ENCODE measurements at regions not wholly inside any gene's neighbourhood (a gene's known extent, or its start where the extent isn't known, plus 50 kb on each side); places are given as distances from the start of the nearest gene placed in this dataset.

DNA sequence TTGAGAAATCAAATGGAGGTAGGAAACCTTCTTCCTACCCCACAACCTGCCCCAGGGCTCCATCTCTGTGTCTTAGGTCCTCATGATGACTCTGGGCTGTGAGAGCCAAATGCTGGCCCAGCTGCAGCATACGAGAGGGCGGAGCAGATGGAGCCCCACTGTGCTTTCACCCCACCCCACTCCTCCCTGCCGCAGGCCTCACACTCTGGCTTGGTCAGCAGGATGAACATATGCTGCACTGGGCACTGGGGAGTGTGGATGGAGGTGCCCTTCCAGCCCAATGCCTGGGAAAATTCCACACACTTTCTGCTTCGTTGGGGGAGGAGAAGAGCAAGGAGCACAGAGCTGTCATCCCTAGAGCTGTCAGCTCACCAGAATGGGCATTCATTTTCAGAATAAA, 271.6 kb upstream of the CADM1 start:
- H3K27ac Mint-ChIP-seq = no peak overlapping the region
- H3K36me3 Mint-ChIP-seq (ENCODE audit: low read depth) = no peaks in the 10 kb centered on the region
- H3K4me3 Mint-ChIP-seq = no peak overlapping the region
- H3K4me1 Mint-ChIP-seq (ENCODE audit: low read depth) = no peaks in the 10 kb centered on the region
- peaks cover 4% of the 10 kb centered on the region for H3K27me3 Mint-ChIP-seq
- no peaks in the 10 kb centered on the region for H3K9me3 Mint-ChIP-seq

DNA sequence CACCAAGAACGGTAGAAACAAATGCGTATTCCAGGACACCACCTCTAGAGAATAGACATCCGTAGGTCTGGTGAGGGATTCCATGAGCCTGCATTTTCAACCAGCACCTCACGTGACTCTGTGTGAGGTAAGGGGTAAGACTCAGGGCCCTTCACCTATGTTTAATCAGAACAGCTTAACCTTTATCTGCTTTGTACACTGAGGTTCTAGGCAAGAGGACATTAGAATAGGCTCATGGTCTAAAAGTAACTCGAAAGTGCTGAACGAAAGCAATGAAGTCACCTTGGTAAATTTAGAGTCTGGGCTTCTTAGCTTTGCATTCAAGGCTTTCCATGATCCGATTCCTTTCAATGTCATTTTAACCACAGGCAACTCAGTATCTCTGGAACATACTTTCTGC, 270.5 kb upstream of the CADM1 start:
- H3K27me3 Mint-ChIP-seq = peaks cover 4% of the 10 kb centered on the region
- no peaks in the 10 kb centered on the region for H3K9me3 Mint-ChIP-seq
- no peak overlapping the region for H3K27ac Mint-ChIP-seq
- H3K36me3 Mint-ChIP-seq (ENCODE audit: low read depth) = no peaks in the 10 kb centered on the region
- H3K4me3 Mint-ChIP-seq = no peak overlapping the region
- H3K4me1 Mint-ChIP-seq (ENCODE audit: low read depth) = no peaks in the 10 kb centered on the region

DNA sequence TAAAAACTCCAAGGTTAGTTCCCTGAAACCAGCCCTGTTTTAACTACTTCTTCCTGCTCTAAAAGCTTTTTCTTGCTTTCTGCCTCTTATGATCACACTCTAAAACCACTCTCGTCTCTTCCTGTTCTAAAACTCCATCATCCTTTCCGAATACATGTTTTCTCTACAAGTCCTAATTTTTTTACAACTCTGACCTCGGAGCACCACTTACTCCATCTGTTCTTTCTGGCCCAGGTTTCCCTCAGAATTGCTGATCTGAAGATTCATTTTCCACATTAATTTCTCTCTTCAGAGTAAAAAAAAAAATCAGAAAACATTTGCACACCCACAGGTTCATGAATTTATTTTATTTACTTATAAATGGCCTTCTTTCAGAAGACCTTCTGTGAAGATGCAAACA, 265.7 kb upstream of the CADM1 start:
- Mint-ChIP-seq H3K36me3 (ENCODE audit: low read depth) (no peaks in the 10 kb centered on the region), H3K27me3 (peaks cover 4% of the 10 kb centered on the region), H3K4me1 (ENCODE audit: low read depth) (no peaks in the 10 kb centered on the region), H3K9me3 (no peaks in the 10 kb centered on the region), H3K27ac (no peak overlapping the region), H3K4me3 (no peak overlapping the region)

DNA sequence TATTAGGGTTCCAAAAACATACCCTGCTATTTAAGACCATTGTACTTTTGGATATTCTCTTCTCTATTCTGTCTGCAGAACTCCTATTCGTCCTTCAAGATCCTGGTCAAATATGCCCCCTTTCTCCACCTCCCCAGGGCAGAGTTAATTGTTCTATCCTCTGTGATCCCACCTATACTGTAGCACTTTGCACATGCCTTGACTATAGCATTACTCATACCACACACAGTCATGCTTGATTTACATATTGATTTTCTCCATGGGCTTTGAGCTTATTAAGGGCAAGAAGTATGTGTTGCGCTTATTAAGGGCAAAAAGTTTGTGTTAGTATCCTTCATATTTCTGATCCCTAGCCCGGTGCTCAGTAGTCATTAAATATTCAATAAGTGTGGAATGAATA, 263.7 kb upstream of the CADM1 start:
- H3K9me3 Mint-ChIP-seq = no peaks in the 10 kb centered on the region
- H3K27ac Mint-ChIP-seq = no peak overlapping the region
- no peaks in the 10 kb centered on the region for H3K4me1 Mint-ChIP-seq (ENCODE audit: low read depth)
- no peak overlapping the region for H3K4me3 Mint-ChIP-seq
- H3K36me3 Mint-ChIP-seq (ENCODE audit: low read depth) = no peaks in the 10 kb centered on the region
- no peaks in the 10 kb centered on the region for H3K27me3 Mint-ChIP-seq

DNA sequence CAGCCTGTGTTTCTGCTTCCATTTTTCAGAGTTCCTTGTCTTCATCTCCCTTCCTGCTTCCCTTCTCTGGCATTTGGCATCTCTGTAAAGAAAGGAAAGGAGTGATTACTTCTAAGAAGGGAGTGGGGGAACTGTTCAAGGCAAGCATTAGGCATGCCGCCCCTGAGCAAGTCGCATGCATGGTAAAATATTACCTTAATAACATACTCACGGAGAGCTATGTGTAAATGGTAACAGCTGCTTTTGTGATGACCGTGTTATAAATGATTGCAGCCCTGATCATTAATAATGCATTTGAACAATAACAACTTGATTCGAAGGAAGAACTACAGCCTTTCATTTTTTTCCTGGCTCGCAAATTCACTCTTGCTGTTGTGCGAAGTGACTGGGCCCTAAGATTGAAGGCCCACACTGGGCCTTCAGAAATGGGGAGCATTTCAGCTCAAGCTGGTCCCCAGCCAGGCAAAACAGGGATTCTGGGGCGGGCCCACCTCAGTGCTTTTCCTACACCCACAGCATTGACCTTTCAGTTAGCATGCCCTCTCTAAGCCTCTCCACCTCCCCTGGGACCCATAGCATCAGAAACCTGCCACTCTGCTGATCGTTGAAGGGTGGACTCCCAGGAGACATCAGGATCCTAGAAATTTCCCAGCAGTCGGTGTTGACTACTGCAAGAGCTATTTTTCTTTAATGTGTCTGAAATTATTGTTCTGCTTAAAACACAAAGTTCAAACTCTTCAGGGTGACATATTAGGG, 263.0 kb upstream of the CADM1 start:
- peaks cover 3% of the 10 kb centered on the region for H3K27me3 Mint-ChIP-seq
- H3K4me3 Mint-ChIP-seq = no peak overlapping the region
- no peaks in the 10 kb centered on the region for H3K4me1 Mint-ChIP-seq (ENCODE audit: low read depth)
- H3K9me3 Mint-ChIP-seq = no peaks in the 10 kb centered on the region
- no peaks in the 10 kb centered on the region for H3K36me3 Mint-ChIP-seq (ENCODE audit: low read depth)
- no peak overlapping the region for H3K27ac Mint-ChIP-seq

DNA sequence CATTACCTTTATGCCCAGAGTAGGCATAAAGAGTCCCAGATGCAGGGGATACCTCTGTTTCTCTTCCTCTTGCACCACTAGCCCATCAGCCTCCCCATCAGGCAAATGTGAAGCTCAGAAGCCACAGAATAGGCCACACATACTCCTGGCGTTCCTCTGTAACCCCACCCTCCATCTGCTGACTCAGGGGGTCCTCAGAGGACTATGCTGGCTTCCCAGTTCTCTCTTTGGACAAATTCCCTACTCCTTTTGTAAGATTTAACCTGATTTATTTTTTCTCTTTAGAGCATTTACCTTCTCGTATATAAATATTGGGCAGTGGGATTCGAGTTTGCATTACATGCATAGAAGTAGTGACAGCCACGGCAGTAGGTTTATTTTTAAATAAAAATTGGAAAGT, 262.3 kb upstream of the CADM1 start:
- no peaks in the 10 kb centered on the region for H3K36me3 Mint-ChIP-seq (ENCODE audit: low read depth)
- no peak overlapping the region for H3K27ac Mint-ChIP-seq
- H3K4me3 Mint-ChIP-seq = no peak overlapping the region
- no peaks in the 10 kb centered on the region for H3K4me1 Mint-ChIP-seq (ENCODE audit: low read depth)
- H3K27me3 Mint-ChIP-seq = peaks cover 9% of the 10 kb centered on the region
- H3K9me3 Mint-ChIP-seq = no peaks in the 10 kb centered on the region

DNA sequence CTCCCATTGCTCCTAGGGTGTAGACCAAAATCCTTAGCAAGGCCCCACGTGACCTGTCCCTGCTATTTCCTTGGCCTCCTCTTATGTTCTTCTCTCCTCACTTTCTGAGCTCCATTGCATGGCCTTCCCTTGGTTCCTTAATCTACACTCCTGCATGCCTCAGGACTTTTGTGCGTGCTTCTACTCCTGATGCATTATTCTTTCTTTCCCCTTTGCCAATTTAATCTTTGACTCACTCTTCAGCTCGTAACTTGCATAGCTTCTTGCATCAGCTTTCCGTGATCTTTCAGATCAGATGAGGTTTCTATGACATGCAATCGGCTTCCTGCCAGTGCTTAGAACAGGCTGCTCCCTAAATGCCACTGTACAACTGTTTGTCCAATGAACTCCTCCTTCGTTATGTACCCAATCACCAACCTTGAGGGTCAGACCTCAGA, 261.6 kb upstream of the CADM1 start:
- Mint-ChIP-seq H3K27ac (no peak overlapping the region), H3K4me1 (ENCODE audit: low read depth) (no peaks in the 10 kb centered on the region), H3K27me3 (peaks cover 10% of the 10 kb centered on the region), H3K36me3 (ENCODE audit: low read depth) (no peaks in the 10 kb centered on the region), H3K4me3 (no peak overlapping the region), H3K9me3 (no peaks in the 10 kb centered on the region)

DNA sequence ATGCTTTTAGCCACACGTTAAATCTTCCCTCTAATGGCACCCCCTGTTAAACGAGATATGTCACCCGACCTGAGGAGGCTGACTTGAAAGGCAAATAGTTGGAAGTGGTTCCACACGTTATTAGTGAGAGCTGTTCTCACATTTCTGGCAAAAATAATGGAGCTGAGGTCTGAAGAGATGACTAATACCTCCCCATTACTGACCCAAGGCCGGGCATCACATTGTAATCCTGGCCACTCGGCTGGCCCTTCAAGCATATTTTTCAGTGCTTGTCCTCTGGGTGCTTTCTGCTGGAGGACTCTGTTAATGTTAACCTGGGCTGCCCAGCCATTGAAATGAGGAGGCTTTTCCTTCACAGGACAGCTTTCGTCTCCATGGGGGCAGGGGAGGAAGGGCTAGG, 260.0 kb upstream of the CADM1 start:
- no peak overlapping the region for H3K27ac Mint-ChIP-seq
- no peaks in the 10 kb centered on the region for H3K4me1 Mint-ChIP-seq (ENCODE audit: low read depth)
- H3K27me3 Mint-ChIP-seq = peaks cover 15% of the 10 kb centered on the region
- H3K36me3 Mint-ChIP-seq (ENCODE audit: low read depth) = no peaks in the 10 kb centered on the region
- H3K4me3 Mint-ChIP-seq = no peak overlapping the region
- no peaks in the 10 kb centered on the region for H3K9me3 Mint-ChIP-seq

DNA sequence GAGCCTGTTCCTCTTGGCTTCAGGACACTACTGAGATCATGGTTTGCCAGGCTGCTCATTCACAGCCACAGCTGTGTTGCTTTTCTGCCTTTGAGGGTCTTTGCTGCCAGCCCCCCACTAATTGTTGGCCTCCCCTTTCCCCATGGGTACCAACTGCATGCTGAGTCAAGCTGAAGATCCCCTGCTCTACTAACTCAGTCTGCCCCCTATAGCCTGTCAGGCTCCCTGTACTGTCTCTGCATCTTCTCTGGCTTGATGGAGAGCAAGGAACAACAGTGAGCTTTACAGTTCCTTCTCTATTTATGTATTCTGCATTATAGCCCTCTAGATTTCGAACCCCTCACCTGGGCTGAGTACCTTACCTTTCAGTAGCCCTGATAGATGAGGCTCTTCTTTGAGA, 257.6 kb upstream of the CADM1 start:
- Mint-ChIP-seq H3K4me1 (ENCODE audit: low read depth) (no peaks in the 10 kb centered on the region), H3K4me3 (no peak overlapping the region), H3K27me3 (peaks cover 34% of the 10 kb centered on the region), H3K27ac (no peak overlapping the region), H3K36me3 (ENCODE audit: low read depth) (no peaks in the 10 kb centered on the region), H3K9me3 (no peaks in the 10 kb centered on the region)

DNA sequence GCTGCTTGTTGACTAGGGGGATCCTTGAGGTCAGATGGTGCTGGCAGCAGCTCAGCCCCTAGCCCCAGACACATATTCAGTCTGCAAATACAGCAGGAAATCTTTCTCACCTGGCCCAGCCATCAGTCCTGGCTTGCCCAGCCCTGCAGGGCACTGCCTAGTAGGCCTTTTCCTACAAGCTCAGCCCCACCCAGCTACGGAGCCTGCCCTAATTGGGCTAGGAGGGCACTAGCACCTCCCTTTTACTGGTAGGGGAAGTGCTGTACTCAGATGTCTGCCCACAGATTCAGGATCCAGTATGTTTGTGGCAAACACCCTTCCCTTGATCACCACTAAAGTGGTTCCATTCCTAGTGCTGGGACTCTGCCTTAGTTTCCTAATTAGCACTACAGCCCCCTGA, 257.1 kb upstream of the CADM1 start:
- H3K9me3 Mint-ChIP-seq = no peaks in the 10 kb centered on the region
- H3K4me1 Mint-ChIP-seq (ENCODE audit: low read depth) = no peaks in the 10 kb centered on the region
- H3K27me3 Mint-ChIP-seq = peaks cover 39% of the 10 kb centered on the region
- H3K4me3 Mint-ChIP-seq = no peak overlapping the region
- no peak overlapping the region for H3K27ac Mint-ChIP-seq
- no peaks in the 10 kb centered on the region for H3K36me3 Mint-ChIP-seq (ENCODE audit: low read depth)

DNA sequence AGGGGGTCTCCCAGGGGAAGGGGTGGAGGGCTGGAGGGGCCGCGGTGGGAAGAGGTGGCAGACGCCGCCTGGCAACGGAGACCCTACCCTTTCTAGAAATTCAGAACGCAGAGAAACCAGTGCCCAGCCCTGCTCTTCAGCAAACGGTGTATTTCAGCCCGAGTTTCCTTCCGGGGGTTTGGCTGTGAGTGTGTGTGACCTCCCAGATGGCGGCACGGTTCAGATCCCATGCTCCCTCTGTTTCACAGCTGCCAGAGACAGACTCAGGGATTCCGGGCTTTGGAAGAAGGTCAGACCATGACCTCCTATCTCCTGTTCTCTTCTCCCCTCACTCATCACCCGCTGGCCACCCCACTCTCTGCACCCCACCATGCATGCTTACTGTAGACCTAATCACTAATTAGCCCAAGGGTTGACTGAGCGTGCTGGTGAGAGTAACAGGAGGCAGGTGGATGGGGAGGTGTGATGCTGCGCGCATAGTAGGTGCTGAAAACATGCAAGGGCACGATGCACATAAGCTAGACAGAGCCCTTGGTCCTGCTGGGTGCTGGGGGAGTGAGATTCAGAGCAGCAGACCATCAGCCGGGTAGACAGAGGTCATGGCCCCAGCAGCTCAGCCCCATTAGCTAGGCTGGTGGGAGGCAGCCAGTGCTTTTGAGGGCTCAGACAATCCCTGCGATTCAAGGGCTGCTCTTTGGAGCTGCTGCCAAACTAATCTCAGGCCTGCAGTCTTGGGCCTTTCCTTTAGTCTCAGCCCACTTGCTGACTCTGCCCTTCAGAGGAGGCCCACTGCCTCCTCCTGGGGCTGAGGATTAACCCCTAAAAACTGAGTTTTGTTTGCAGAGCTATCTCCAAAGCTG, 256.5 kb upstream of the CADM1 start:
- H3K4me3 Mint-ChIP-seq = no peak overlapping the region
- H3K27me3 Mint-ChIP-seq = peaks cover 41% of the 10 kb centered on the region
- no peaks in the 10 kb centered on the region for H3K9me3 Mint-ChIP-seq
- no peaks in the 10 kb centered on the region for H3K4me1 Mint-ChIP-seq (ENCODE audit: low read depth)
- no peak overlapping the region for H3K27ac Mint-ChIP-seq
- no peaks in the 10 kb centered on the region for H3K36me3 Mint-ChIP-seq (ENCODE audit: low read depth)

DNA sequence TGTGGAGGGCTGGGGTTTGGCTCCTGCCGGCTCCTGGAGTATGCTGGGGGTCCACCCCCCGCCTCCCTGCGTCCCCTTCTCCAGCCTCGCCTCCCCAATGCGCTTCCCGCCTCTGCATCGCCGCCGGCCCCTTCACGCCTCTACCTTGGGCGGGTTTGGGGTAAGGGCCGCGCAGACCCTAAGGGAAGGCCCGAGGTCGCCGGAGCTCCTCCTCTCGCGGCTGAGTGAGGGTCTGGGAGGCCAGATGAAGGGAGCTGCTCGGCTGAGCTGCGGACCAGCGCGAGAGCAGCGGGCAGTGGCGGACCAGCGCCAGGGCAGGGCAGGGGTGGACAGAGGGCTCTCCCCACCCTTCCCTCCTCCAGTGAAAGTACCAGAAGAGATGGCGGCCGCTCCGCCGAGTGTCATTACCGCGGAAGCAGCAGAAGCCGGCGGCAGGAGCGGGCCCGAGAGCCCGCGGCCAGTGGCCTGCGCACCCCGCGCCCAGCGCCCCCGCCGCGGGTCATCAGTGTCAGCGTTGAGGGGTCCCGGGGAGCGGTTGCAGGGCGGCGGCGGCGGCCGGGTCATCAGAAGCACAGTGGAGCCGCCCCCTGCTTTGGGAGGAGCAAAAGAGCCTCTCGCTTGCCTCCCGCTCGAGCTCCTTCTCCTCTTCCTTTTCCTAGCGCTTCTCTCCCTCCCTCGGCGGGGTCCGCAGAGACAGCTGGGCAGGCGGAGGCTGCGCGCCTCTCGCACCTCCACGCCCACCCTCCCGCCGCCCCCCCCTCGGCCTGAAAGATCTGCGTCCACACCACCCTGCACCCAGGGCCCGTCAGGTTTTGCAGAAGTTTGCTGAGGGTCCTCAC, 255.6 kb upstream of the CADM1 start:
- Mint-ChIP-seq H3K27ac (no peak overlapping the region), H3K27me3 (peaks cover 41% of the 10 kb centered on the region), H3K4me3 (no peak overlapping the region), H3K36me3 (ENCODE audit: low read depth) (no peaks in the 10 kb centered on the region), H3K4me1 (ENCODE audit: low read depth) (no peaks in the 10 kb centered on the region), H3K9me3 (no peaks in the 10 kb centered on the region)

DNA sequence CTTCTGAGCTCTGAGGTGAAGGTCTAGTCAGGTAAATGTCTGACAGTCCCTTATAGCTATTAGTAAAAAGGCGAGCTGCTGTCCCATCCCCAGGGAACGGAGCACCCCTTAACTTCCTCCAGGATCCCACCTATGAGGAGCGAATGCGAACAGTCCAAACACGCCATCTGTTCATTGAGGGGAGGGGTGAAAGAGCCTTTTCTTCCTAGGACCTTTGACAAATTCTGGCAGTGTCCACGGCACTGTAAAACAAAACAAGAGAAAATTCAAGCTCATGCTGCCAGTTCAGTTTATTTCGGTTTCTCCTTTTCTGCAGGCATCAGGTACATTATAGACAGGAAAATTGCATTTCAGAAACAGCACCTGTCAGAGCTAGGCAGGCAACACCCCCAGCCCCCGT, 253.8 kb upstream of the CADM1 start:
- H3K4me1 Mint-ChIP-seq (ENCODE audit: low read depth) = no peaks in the 10 kb centered on the region
- peaks cover 42% of the 10 kb centered on the region for H3K27me3 Mint-ChIP-seq
- H3K36me3 Mint-ChIP-seq (ENCODE audit: low read depth) = no peaks in the 10 kb centered on the region
- H3K9me3 Mint-ChIP-seq = no peaks in the 10 kb centered on the region
- no peak overlapping the region for H3K27ac Mint-ChIP-seq
- no peak overlapping the region for H3K4me3 Mint-ChIP-seq

DNA sequence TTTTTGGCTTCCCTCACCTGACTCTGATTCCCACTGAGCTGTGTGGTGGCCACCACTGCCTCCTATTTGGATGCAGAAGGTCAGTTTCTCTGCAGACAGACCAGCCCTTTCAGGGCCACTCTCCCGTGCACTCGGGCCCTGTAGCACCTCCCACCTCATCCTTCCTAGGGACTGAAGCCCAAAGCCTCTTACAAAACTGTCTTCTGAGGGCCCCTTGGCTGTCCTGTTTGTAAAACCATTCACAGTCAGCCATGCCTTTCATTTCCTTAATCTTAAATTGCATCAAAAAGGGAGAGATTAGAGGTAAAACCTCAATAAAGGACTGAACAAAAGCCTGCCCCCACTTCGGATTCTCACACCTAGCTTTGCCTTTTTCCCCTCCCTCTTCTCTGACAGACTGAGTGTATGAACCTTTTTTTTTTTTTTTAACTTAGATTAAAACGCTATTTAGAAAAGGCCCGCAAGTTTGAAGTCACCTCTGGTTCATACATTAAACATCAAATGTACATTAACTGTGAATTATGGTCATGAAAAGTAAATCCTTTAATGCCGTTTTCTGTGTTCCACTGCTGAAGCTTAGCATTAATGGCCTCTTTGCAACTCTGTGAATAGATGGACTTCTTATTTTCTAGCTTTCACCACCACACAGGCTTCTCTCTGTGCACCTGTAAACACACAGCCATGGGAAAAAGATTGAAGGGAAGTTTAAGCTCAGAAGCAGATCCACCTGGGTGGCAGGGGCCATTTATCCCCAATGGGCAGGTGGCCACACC, 247.2 kb upstream of the CADM1 start:
- Mint-ChIP-seq H3K4me3 (no peak overlapping the region), H3K27me3 (peaks cover 7% of the 10 kb centered on the region), H3K36me3 (ENCODE audit: low read depth) (no peaks in the 10 kb centered on the region)

More for the DNA sequence above, 247.2 kb upstream of the CADM1 start:
- Mint-ChIP-seq H3K4me1 (ENCODE audit: low read depth) (no peaks in the 10 kb centered on the region), H3K9me3 (no peaks in the 10 kb centered on the region), H3K27ac (no peak overlapping the region)

Data from stimulated activated naive CD8-positive, alpha-beta T cell treated with anti-CD3 and anti-CD28 coated beads, Interleukin-15, Interleukin-2, amounts not matched to agents 100 ng/mL and 50 ng/mL, for 24 hours (primary cell).